Calu3 (cell line): ENCODE measurements at regions not wholly inside any gene's neighbourhood (a gene's known extent, or its start where the extent isn't known, plus 50 kb on each side); places are given as distances from the start of the nearest gene placed in this dataset.
A peak's percentile ranks its signal among the peaks of the same experiment; 100 is the strongest.

Source experiments
- BruUV-seq: library from RNA; stranded (reverse); fragments of 400-500 nt; replicated peaks from 2 replicates; lab custom pipeline; 2021; lab: Mats Ljungman, UMichigan
- CTCF ChIA-PET: fragments of 300-600 bp; sonication (Branson Sonifier 250); formaldehyde crosslinking; loops from one replicate; lab custom pipeline; 2022; ENCODE audit warnings: antibody characterized with exemption; lab: Charles Lee
- DNase-seq: peaks from one replicate; pipeline ENCODE4 v3.0.0; 2022
- H3K27ac Mint-ChIP-seq: one replicate; pipeline ENCODE4 v1.8.0; 2022; ENCODE audit warnings: mixed read lengths; ENCODE audit not compliant: unreplicated experiment
- H3K27me3 Mint-ChIP-seq: one replicate; pipeline ENCODE4 v1.8.0; 2022; ENCODE audit warnings: mixed read lengths; ENCODE audit not compliant: unreplicated experiment
- H3K36me3 Mint-ChIP-seq: one replicate; pipeline ENCODE4 v1.8.0; 2022; ENCODE audit warnings: mild to moderate bottlenecking, moderate library complexity, mixed read lengths; ENCODE audit not compliant: insufficient read depth, unreplicated experiment
- H3K4me1 Mint-ChIP-seq: one replicate; pipeline ENCODE4 v1.8.0; 2022; ENCODE audit warnings: mild to moderate bottlenecking, low read depth, mixed read lengths; ENCODE audit not compliant: unreplicated experiment
- H3K4me3 Mint-ChIP-seq: one replicate; pipeline ENCODE4 v1.8.0; 2022; ENCODE audit warnings: mild to moderate bottlenecking, low read depth, moderate library complexity, mixed read lengths; ENCODE audit not compliant: unreplicated experiment
- H3K9me3 Mint-ChIP-seq: one replicate; pipeline ENCODE4 v1.8.0; 2022; ENCODE audit warnings: low read depth, mixed read lengths; ENCODE audit not compliant: unreplicated experiment
- intact Hi-C: fragments of 100-400 bp; cut with micrococcal nuclease; formaldehyde crosslinking; loops from one replicate; pipeline ENCODE4 v1.10.0; 2022; ENCODE audit not compliant: unreplicated experiment
- TF ChIP-seq, protein P1 (sequence below): fragments of 200-600 bp; IDR thresholded peaks from one replicate; pipeline ENCODE4 v1.8.0; 2022; ENCODE audit warnings: antibody characterized with exemption; ENCODE audit not compliant: unreplicated experiment

DNA sequence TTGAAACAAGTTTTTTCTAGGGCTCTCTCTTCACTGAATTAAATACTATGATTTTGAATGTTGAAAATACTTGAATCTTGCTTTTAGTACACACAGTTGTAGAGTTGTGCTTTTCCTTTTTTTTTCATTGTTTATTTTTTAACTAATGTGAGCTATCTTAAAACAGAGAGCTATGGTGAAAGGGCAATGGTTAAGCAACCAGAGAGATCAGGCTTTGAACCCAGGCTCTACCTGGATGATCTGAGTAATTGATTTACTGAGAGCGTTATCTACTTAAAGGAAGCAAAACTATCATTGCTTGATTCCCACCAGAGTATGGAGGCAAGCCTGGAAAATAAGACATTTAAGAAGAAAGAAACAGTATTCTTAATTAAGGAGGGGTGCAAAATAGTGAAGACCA, 138.6 kb downstream of the DUSP6 start:
- TF ChIP-seq, protein P1, sequence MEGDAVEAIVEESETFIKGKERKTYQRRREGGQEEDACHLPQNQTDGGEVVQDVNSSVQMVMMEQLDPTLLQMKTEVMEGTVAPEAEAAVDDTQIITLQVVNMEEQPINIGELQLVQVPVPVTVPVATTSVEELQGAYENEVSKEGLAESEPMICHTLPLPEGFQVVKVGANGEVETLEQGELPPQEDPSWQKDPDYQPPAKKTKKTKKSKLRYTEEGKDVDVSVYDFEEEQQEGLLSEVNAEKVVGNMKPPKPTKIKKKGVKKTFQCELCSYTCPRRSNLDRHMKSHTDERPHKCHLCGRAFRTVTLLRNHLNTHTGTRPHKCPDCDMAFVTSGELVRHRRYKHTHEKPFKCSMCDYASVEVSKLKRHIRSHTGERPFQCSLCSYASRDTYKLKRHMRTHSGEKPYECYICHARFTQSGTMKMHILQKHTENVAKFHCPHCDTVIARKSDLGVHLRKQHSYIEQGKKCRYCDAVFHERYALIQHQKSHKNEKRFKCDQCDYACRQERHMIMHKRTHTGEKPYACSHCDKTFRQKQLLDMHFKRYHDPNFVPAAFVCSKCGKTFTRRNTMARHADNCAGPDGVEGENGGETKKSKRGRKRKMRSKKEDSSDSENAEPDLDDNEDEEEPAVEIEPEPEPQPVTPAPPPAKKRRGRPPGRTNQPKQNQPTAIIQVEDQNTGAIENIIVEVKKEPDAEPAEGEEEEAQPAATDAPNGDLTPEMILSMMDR, result no peak
- CTCF ChIA-PET, result interaction anchor here (0.8 kb wide), 1 partner anchor 11 kb away, joined by 3 read pairs; no protein-coding TSS in a partner anchor

DNA sequence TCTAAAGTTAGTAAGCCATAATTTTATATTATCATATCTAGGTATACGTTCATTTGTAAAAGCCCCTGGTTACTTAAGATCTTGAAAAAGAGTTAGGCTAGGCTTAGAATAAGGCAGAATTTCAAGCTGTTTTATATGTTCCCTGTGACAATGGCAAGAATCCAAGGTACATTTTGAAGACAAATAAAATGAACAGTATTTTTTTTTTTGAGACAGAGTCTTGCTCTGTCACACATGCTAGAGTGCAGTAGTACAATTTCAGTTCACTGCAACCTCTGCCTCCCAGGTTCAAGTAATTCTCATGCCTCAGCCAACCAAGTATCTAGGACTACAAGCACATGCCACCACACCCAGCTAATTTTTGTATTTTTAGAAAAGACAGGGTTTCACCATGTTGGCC, 139.2 kb downstream of the DUSP6 start:
- H3K9me3 Mint-ChIP-seq, result no peaks in the 10 kb centered on the region
- CTCF ChIA-PET, result no interaction called here
- TF ChIP-seq, protein P1, result no peak
- intact Hi-C loops, result no loop called here
- no peaks in the 10 kb centered on the region for H3K27me3 Mint-ChIP-seq
- no peak for DNase-seq
- H3K36me3 Mint-ChIP-seq, result no peaks in the 10 kb centered on the region
- peak overlapping the region; percentile 38 for H3K27ac Mint-ChIP-seq
- no TSS peak for BruUV-seq
- H3K4me1 Mint-ChIP-seq, result peaks cover 35% of the 10 kb centered on the region
- no peak overlapping the region for H3K4me3 Mint-ChIP-seq

More for the DNA sequence above, 138.6 kb downstream of the DUSP6 start:
- DNase-seq, result no peak
- Mint-ChIP-seq H3K9me3 (no peaks in the 10 kb centered on the region), H3K27ac (no peak overlapping the region), H3K27me3 (no peaks in the 10 kb centered on the region), H3K4me1 (peaks cover 35% of the 10 kb centered on the region), H3K36me3 (no peaks in the 10 kb centered on the region), H3K4me3 (no peak overlapping the region)
- intact Hi-C loops, result no loop called here
- no TSS peak for BruUV-seq

DNA sequence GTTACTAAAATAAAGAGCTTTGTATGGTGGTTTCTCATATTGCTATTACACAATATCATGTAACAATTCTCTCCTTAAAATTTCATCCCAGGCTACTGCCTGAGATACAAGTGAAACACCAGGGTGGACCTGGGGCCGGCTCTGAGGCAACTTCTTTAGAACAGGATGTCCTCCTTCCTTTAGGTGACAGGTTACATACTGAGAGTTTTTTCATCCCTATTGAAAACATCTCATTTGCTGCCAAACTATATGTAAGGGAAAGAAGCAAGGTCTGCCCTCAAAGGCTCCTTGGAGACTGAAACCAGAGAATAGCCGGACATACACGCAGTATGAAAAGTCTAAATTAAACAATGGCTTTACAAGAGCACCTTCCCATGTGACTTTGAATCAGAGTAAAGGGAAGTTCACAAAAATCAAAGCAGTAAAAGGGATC, 139.9 kb downstream of the DUSP6 start:
- Mint-ChIP-seq H3K27ac (peak overlapping the region; percentile 38), H3K4me1 (peaks cover 35% of the 10 kb centered on the region), H3K27me3 (no peaks in the 10 kb centered on the region), H3K9me3 (no peaks in the 10 kb centered on the region), H3K4me3 (no peak overlapping the region), H3K36me3 (no peaks in the 10 kb centered on the region)
- TF ChIP-seq, protein P1, result no peak
- intact Hi-C loops, result no loop called here
- no peak for DNase-seq
- BruUV-seq, result no TSS peak
- CTCF ChIA-PET, result no interaction called here

DNA sequence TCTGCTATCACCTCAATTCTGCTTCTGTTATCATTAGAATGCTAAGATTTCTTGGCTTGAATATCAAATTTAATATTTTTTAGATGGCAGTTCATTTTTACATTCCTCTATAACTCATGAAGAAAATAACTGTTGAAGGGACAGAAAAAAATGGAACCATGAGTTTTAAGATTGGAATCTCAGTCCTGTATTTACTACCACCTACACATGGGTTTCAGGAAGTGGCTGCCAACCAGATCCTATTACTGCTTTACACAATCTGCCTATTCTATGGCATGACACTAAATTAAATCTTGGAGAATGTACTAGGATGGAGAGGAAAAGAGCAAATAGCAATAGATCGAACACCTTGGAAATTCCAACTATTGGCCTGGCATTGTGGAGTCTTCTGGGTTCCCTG, 140.8 kb downstream of the DUSP6 start:
- Mint-ChIP-seq H3K36me3 (no peaks in the 10 kb centered on the region), H3K27me3 (no peaks in the 10 kb centered on the region), H3K4me1 (peaks cover 35% of the 10 kb centered on the region), H3K9me3 (no peaks in the 10 kb centered on the region), H3K27ac (no peak overlapping the region), H3K4me3 (no peak overlapping the region)
- DNase-seq, result no peak
- TF ChIP-seq, protein P1, result no peak
- intact Hi-C loops, result no loop called here
- CTCF ChIA-PET, result interaction anchor here (0.6 to 1.1 kb wide), 2 partner anchors 14 to 88 kb away, joined by 3 to 4 read pairs; no protein-coding TSS in a partner anchor
- BruUV-seq, result no TSS peak
